HEK293T (cell line): ENCODE measurements at regions not wholly inside any gene's neighbourhood (a gene's known extent, or its start where the extent isn't known, plus 50 kb on each side); places are given as distances from the start of the nearest gene placed in this dataset.

Experiments used
- CTCF ChIA-PET: fragments of 350-600 bp; formaldehyde crosslinking; extraction: SDS; loops from one replicate; lab custom pipeline; 2021; ENCODE audit warnings: antibody characterized with exemption, inconsistent platforms; lab: Yijun Ruan, JAX
- POLR2A ChIA-PET: fragments of 350-600 bp; formaldehyde crosslinking; extraction: SDS; loops from one replicate; lab custom pipeline; 2020; ENCODE audit warnings: antibody characterized with exemption, inconsistent platforms; lab: Yijun Ruan, JAX
- DNase-seq: peaks from one replicate; pipeline ENCODE4 v3.0.0; 2012; ENCODE audit warnings: mixed read lengths; ENCODE audit errors: extremely low spot score
- ARNT ChIP-seq: fragments of 450-650 bp; IDR thresholded peaks from 2 replicates; pipeline ENCODE4 v1.6.1; 2017; ENCODE audit warnings: mild to moderate bottlenecking
- BHLHE40 ChIP-seq: fragments of 450-650 bp; IDR thresholded peaks from 2 replicates; pipeline ENCODE4 v1.6.1; 2016; ENCODE audit warnings: mild to moderate bottlenecking, moderate library complexity, borderline replicate concordance
- CTBP1 ChIP-seq: fragments of 450-650 bp; IDR thresholded peaks from 2 replicates; pipeline ENCODE4 v1.6.1; 2016; ENCODE audit warnings: borderline replicate concordance
- ELF4 ChIP-seq: fragments of 450-650 bp; IDR thresholded peaks from 2 replicates; pipeline ENCODE4 v1.6.1; 2017; ENCODE audit warnings: antibody characterized with exemption
- FOXA1 ChIP-seq: fragments of 450-650 bp; IDR thresholded peaks from 2 replicates; pipeline ENCODE4 v1.6.1; 2016; ENCODE audit warnings: mild to moderate bottlenecking
- FOXK2 ChIP-seq: fragments of 450-650 bp; IDR thresholded peaks from 2 replicates; pipeline ENCODE4 v1.6.1; 2016; ENCODE audit warnings: mild to moderate bottlenecking
- FOXM1 ChIP-seq: fragments of 450-650 bp; IDR thresholded peaks from 2 replicates; pipeline ENCODE4 v1.6.1; 2017; ENCODE audit warnings: mild to moderate bottlenecking, borderline replicate concordance
- HDGF ChIP-seq: fragments of 450-650 bp; IDR thresholded peaks from 2 replicates; pipeline ENCODE4 v1.6.1; 2017; ENCODE audit warnings: antibody characterized with exemption, borderline replicate concordance
- L3MBTL2 ChIP-seq: fragments of 450-650 bp; conservative IDR thresholded peaks from 2 replicates; pipeline ENCODE4 v1.6.1; 2016; ENCODE audit warnings: mild to moderate bottlenecking
- LEF1 ChIP-seq: fragments of 450-650 bp; IDR thresholded peaks from 2 replicates; pipeline ENCODE4 v1.6.1; 2017; ENCODE audit warnings: mild to moderate bottlenecking, borderline replicate concordance
- NFRKB ChIP-seq: fragments of 450-650 bp; IDR thresholded peaks from 2 replicates; pipeline ENCODE4 v1.6.1; 2016; ENCODE audit warnings: mild to moderate bottlenecking, moderate library complexity
- PKNOX1 ChIP-seq: fragments of 450-650 bp; IDR thresholded peaks from 2 replicates; pipeline ENCODE4 v1.6.1; 2016
- SP1 ChIP-seq: fragments of 450-650 bp; IDR thresholded peaks from 2 replicates; pipeline ENCODE4 v1.6.1; 2017
- SUZ12 ChIP-seq: fragments of 450-650 bp; IDR thresholded peaks from 2 replicates; pipeline ENCODE4 v1.6.1; 2016; ENCODE audit warnings: mild to moderate bottlenecking
- TARDBP ChIP-seq: fragments of 450-650 bp; IDR thresholded peaks from 2 replicates; pipeline ENCODE4 v1.6.1; 2016
- ZNF384 ChIP-seq: fragments of 450-650 bp; IDR thresholded peaks from 2 replicates; pipeline ENCODE4 v1.6.1; 2016

GRCh38 chr4:149870008-149870407, 54.4 kb upstream of the IQCM start:
- ChIA-PET CTCF (no interaction called here), POLR2A (no interaction called here)
- TF ChIP-seq HDGF (no peak), FOXK2 (no peak), ZNF384 (no peak), L3MBTL2 (no peak), CTBP1 (no peak), TARDBP (no peak)
- DNase-seq, result no peak

- DNase-seq, result no peak
- POLR2A ChIA-PET, result no interaction called here
- TF ChIP-seq FOXK2, result no peak
- TF ChIP-seq CTBP1, result no peak
- TF ChIP-seq HDGF, result no peak
- no peak for TF ChIP-seq ELF4
- no peak for TF ChIP-seq FOXA1
- no peak for TF ChIP-seq L3MBTL2
- no peak for TF ChIP-seq FOXM1
- TF ChIP-seq LEF1, result no peak
- no peak for TF ChIP-seq PKNOX1
- no peak for TF ChIP-seq BHLHE40
- TF ChIP-seq ZNF384, result no peak
- no peak for TF ChIP-seq ARNT
- TF ChIP-seq TARDBP, result no peak
- no peak for TF ChIP-seq SP1
- TF ChIP-seq NFRKB, result no peak
- no peak for TF ChIP-seq SUZ12
- CTCF ChIA-PET, result no interaction called here
Observed at GRCh38 chr4:149881744-149882143, 66.1 kb upstream of the IQCM start.

- TF ChIP-seq TARDBP (no peak), ZNF384 (no peak), SUZ12 (no peak), NFRKB (no peak), FOXK2 (no peak), LEF1 (no peak), ARNT (no peak), SP1 (no peak), CTBP1 (no peak), FOXA1 (no peak), FOXM1 (no peak), PKNOX1 (no peak), HDGF (no peak), ELF4 (no peak), BHLHE40 (no peak), L3MBTL2 (no peak)
- ChIA-PET CTCF (no interaction called here), POLR2A (no interaction called here)
- no peak for DNase-seq
Observed at GRCh38 chr4:149882251-149882650, 66.6 kb upstream of the IQCM start.

GRCh38 chr4:149884046-149884445, 68.4 kb upstream of the IQCM start:
- TF ChIP-seq ARNT (no peak), ZNF384 (no peak), CTBP1 (no peak)
- CTCF ChIA-PET, result no interaction called here
- POLR2A ChIA-PET, result no interaction called here
- DNase-seq, result no peak

- ChIA-PET POLR2A (no interaction called here), CTCF (no interaction called here)
- TF ChIP-seq CTBP1, result no peak
- TF ChIP-seq ARNT, result no peak
- TF ChIP-seq L3MBTL2, result no peak
- TF ChIP-seq NFRKB, result no peak
- TF ChIP-seq TARDBP, result no peak
- no peak for TF ChIP-seq LEF1
- TF ChIP-seq SP1, result no peak
- no peak for TF ChIP-seq SUZ12
- TF ChIP-seq BHLHE40, result no peak
- TF ChIP-seq FOXK2, result no peak
- TF ChIP-seq ELF4, result no peak
- TF ChIP-seq FOXA1, result no peak
- DNase-seq, result no peak
Observed at GRCh38 chr4:149884529-149885181, 69.0 kb upstream of the IQCM start.

- ChIA-PET POLR2A (no interaction called here), CTCF (no interaction called here)
- no peak for TF ChIP-seq FOXK2
- no peak for TF ChIP-seq NFRKB
- TF ChIP-seq L3MBTL2, result no peak
- TF ChIP-seq ARNT, result no peak
- TF ChIP-seq SUZ12, result no peak
- TF ChIP-seq FOXA1, result no peak
- TF ChIP-seq CTBP1, result no peak
- TF ChIP-seq TARDBP, result no peak
- TF ChIP-seq ZNF384, result no peak
- no peak for TF ChIP-seq SP1
- TF ChIP-seq BHLHE40, result no peak
- no peak for TF ChIP-seq HDGF
- TF ChIP-seq ELF4, result no peak
- no peak for TF ChIP-seq LEF1
- no peak for TF ChIP-seq PKNOX1
- TF ChIP-seq FOXM1, result no peak
- no peak for DNase-seq
Observed at GRCh38 chr4:149885896-149886295, 70.3 kb upstream of the IQCM start.
